GM18951 (cell line): ENCODE measurements at regions not wholly inside any gene's neighbourhood (a gene's known extent, or its start where the extent isn't known, plus 50 kb on each side); places are given as distances from the start of the nearest gene placed in this dataset.

ENCODE experiments used
- POLR2A ChIP-seq: IDR thresholded peaks from 4 replicates; pipeline ENCODE4 v1.6.1; 2011; ENCODE audit warnings: mild to moderate bottlenecking; ENCODE audit not compliant: insufficient read length, insufficient read depth; ENCODE audit errors: extremely low read depth
- in situ Hi-C: fragments of 300-500 bp; cut with MboI; formaldehyde crosslinking; loops from one replicate; pipeline ENCODE4 v1.12.0; 2022; ENCODE audit warnings: low sequenced_read_pairs, mixed read lengths, inconsistent platforms; ENCODE audit not compliant: unreplicated experiment

- no peak for TF ChIP-seq POLR2A
These were observed 164.7 kb upstream of the CCND2 start for GRCh38 chr12:4108803-4109345.

GRCh38 chr12:4107911-4108697 is 165.5 kb upstream of the CCND2 start:
- no peak for TF ChIP-seq POLR2A
- in situ Hi-C loops: loop anchor here (5.0 kb wide), 1 partner anchor 169 kb away; no protein-coding TSS in a partner anchor

More at GRCh38 chr12:4108803-4109345, 164.7 kb upstream of the CCND2 start:
- in situ Hi-C loops: loop anchor here (5.0 kb wide), 1 partner anchor 168 kb away; no protein-coding TSS in a partner anchor

- in situ Hi-C loops: loop anchor here (5.0 kb wide), 1 partner anchor 170 kb away; no protein-coding TSS in a partner anchor
- no peak for TF ChIP-seq POLR2A
These were observed 166.1 kb upstream of the CCND2 start for GRCh38 chr12:4107436-4107878.

- TF ChIP-seq POLR2A: no peak
- in situ Hi-C loops: loop anchor here (5.0 kb wide), 1 partner anchor 171 kb away; no protein-coding TSS in a partner anchor
These were observed 166.9 kb upstream of the CCND2 start for GRCh38 chr12:4106621-4107020.

GRCh38 chr12:4104722-4105244 is 168.8 kb upstream of the CCND2 start:
- in situ Hi-C loops: loop anchor here (5.0 kb wide), 1 partner anchor 173 kb away; no protein-coding TSS in a partner anchor
- no peak for TF ChIP-seq POLR2A

GRCh38 chr12:4099276-4099675 is 174.3 kb upstream of the CCND2 start:
- in situ Hi-C loops: no loop called here

GRCh38 chr12:4091016-4091743 is 182.4 kb upstream of the CCND2 start:
- in situ Hi-C loops: no loop called here
- no peak for TF ChIP-seq POLR2A

More at GRCh38 chr12:4099276-4099675, 174.3 kb upstream of the CCND2 start:
- TF ChIP-seq POLR2A: no peak

- in situ Hi-C loops: no loop called here
- no peak for TF ChIP-seq POLR2A
These were observed 183.6 kb upstream of the CCND2 start for GRCh38 chr12:4089956-4090355.

GRCh38 chr12:4089121-4089606 is 184.4 kb upstream of the CCND2 start:
- in situ Hi-C loops: no loop called here
- TF ChIP-seq POLR2A: no peak

- no peak for TF ChIP-seq POLR2A
- in situ Hi-C loops: no loop called here
These were observed 185.1 kb upstream of the CCND2 start for GRCh38 chr12:4088451-4088850.

- in situ Hi-C loops: no loop called here
- TF ChIP-seq POLR2A: no peak
These were observed 187.1 kb upstream of the CCND2 start for GRCh38 chr12:4086481-4086880.

- no peak for TF ChIP-seq POLR2A
- in situ Hi-C loops: no loop called here
These were observed 189.0 kb upstream of the CCND2 start for GRCh38 chr12:4084573-4084972.
